Stimulated activated CD4-positive, alpha-beta T cell treated with anti-CD3 and anti-CD28 coated beads, Interleukin-4, amount 100 ng/mL, for 4 hours (primary cell): ENCODE measurements at regions not wholly inside any gene's neighbourhood (a gene's known extent, or its start where the extent isn't known, plus 50 kb on each side); places are given as distances from the start of the nearest gene placed in this dataset.
"Not testable (repeated sequence)": the region's sequence is repeated elsewhere in the genome, so short reads cannot be mapped to it uniquely, and the experiment has no call there.

ENCODE experiments used
- DNase-seq, 2 experiments: peaks; one replicate each; pipeline ENCODE4 v3.0.0-alpha.2; 2020

GRCh38 chr17:51439395-51440229 is 179.3 kb downstream of the UTP18 start:
- DNase-seq = peak in 1 of 2 experiments; percentile 45

- no peak for DNase-seq
Measured at GRCh38 chr17:51441431-51441830, 181.1 kb downstream of the UTP18 start.

- no peak for DNase-seq
Measured at GRCh38 chr17:51442088-51442865, 181.9 kb downstream of the UTP18 start.

GRCh38 chr17:51443646-51444045 is 183.3 kb downstream of the UTP18 start:
- no peak for DNase-seq

GRCh38 chr17:51445946-51446345 is 185.6 kb downstream of the UTP18 start:
- no peak for DNase-seq

- no peak for DNase-seq
Measured at GRCh38 chr17:51454456-51454978, 194.2 kb downstream of the UTP18 start.

GRCh38 chr17:51455211-51455610 is 194.9 kb downstream of the UTP18 start:
- no peak for DNase-seq

- DNase-seq = no peak
Measured at GRCh38 chr17:51455931-51456330, 195.6 kb downstream of the UTP18 start.

GRCh38 chr17:51456942-51457341 is 196.6 kb downstream of the UTP18 start:
- no peak for DNase-seq

- DNase-seq = peak; percentile 24 to 28
Measured at GRCh38 chr17:51461578-51462004, 201.2 kb downstream of the UTP18 start.

GRCh38 chr17:51463353-51463752 is 203.0 kb downstream of the UTP18 start:
- no peak for DNase-seq

- no peak for DNase-seq
Measured at GRCh38 chr17:51467336-51467735, 207.0 kb downstream of the UTP18 start.

- DNase-seq = no peak
Measured at GRCh38 chr17:51472670-51473205, 212.4 kb downstream of the UTP18 start.

- no peak for DNase-seq
Measured at GRCh38 chr17:51474764-51475163, 214.4 kb downstream of the UTP18 start.

- no peak for DNase-seq
Measured at GRCh38 chr17:51475730-51476129, 215.4 kb downstream of the UTP18 start.

- DNase-seq = no peak
Measured at GRCh38 chr17:51479303-51479702, 219.0 kb downstream of the UTP18 start.

- no peak for DNase-seq
Measured at GRCh38 chr17:51481370-51481769, 221.0 kb downstream of the UTP18 start.

- not testable (repeated sequence) for DNase-seq
Measured at GRCh38 chr17:51482248-51482647, 221.9 kb downstream of the UTP18 start.

- DNase-seq = no peak
Measured at GRCh38 chr17:51486091-51486490, 225.7 kb downstream of the UTP18 start.

- no peak for DNase-seq
Measured at GRCh38 chr17:51486885-51487520, 226.7 kb downstream of the UTP18 start.

- DNase-seq = peak; percentile 1 to 50
Measured at GRCh38 chr17:51487947-51488346, 227.6 kb downstream of the UTP18 start.

GRCh38 chr17:51491416-51491815 is 231.1 kb downstream of the UTP18 start:
- no peak for DNase-seq

- no peak for DNase-seq
Measured at GRCh38 chr17:51493206-51493605, 232.9 kb downstream of the UTP18 start.
